ENCODE measurements at regions not wholly inside any gene's neighbourhood (a gene's known extent, or its start where the extent isn't known, plus 50 kb on each side); places are given as distances from the start of the nearest gene placed in this dataset.
"Not testable (repeated sequence)": the region's sequence is repeated elsewhere in the genome, so short reads cannot be mapped to it uniquely, and the experiment has no call there.

- Histone ChIP-seq H3K36me3 (no peaks in the 10 kb centered on the region), H3K27ac (no peak overlapping the region), H3K4me3 (no peak overlapping the region), H3K27me3 (no peaks in the 10 kb centered on the region), H3K9me3 (no peaks in the 10 kb centered on the region), H3K4me1 (no peaks in the 10 kb centered on the region)
- no peak for TF ChIP-seq CTCF (IDR thresholded peaks at IDR 0.05)
- TF ChIP-seq POLR2A (IDR thresholded peaks at IDR 0.05), result no peak
- intact Hi-C loops (cut with DNase I), result no loop called here
- 46% methylated on average over 3 of the region's 3 CpGs for WGBS, 2 donors
- DNase-seq, result no peak
Measured at GRCh38 chr5:36796155-36796554, 80.4 kb upstream of the NIPBL start.

- no peaks in the 10 kb centered on the region for H3K4me1 ChIP-seq
- DNase-seq, result no peak
- intact Hi-C loops (cut with DNase I), result no loop called here
- no peak overlapping the region for H3K27ac ChIP-seq
- no peak overlapping the region for H3K4me3 ChIP-seq
- H3K27me3 ChIP-seq, result no peaks in the 10 kb centered on the region
- TF ChIP-seq POLR2A (IDR thresholded peaks at IDR 0.05), result no peak
- TF ChIP-seq CTCF (IDR thresholded peaks at IDR 0.05), result no peak
- H3K9me3 ChIP-seq, result no peaks in the 10 kb centered on the region
- no peaks in the 10 kb centered on the region for H3K36me3 ChIP-seq
Measured at GRCh38 chr5:36801523-36801922, 75.0 kb upstream of the NIPBL start.

GRCh38 chr5:36802187-36802586, 74.4 kb upstream of the NIPBL start:
- Histone ChIP-seq H3K36me3 (no peaks in the 10 kb centered on the region), H3K4me3 (no peak overlapping the region), H3K27ac (no peak overlapping the region), H3K9me3 (no peaks in the 10 kb centered on the region), H3K4me1 (no peaks in the 10 kb centered on the region), H3K27me3 (no peaks in the 10 kb centered on the region)
- no peak for TF ChIP-seq POLR2A (IDR thresholded peaks at IDR 0.05)
- no peak for TF ChIP-seq CTCF (IDR thresholded peaks at IDR 0.05)
- DNase-seq, result no peak
- 83 to 84% methylated on average over 4 to 5 of the region's 5 CpGs for WGBS, 2 donors
- intact Hi-C loops (cut with DNase I), result no loop called here

- H3K36me3 ChIP-seq; H3K9me3 ChIP-seq; H3K27ac ChIP-seq; intact Hi-C loops (cut with DNase I); DNase-seq; H3K27me3 ChIP-seq; H3K4me1 ChIP-seq; H3K4me3 ChIP-seq: not testable (repeated sequence)
- WGBS, 2 donors, result 74 to 95% methylated on average over 3 to 4 of the region's 4 CpGs
Measured at GRCh38 chr5:36813249-36813648, 63.3 kb upstream of the NIPBL start.

- no peak for TF ChIP-seq CTCF (IDR thresholded peaks at IDR 0.05)
- TF ChIP-seq POLR2A (IDR thresholded peaks at IDR 0.05), result no peak
- Histone ChIP-seq H3K4me3 (no peak overlapping the region), H3K27ac (no peak overlapping the region), H3K36me3 (no peaks in the 10 kb centered on the region), H3K4me1 (no peaks in the 10 kb centered on the region), H3K27me3 (no peaks in the 10 kb centered on the region), H3K9me3 (no peaks in the 10 kb centered on the region)
- no peak for DNase-seq
- 64 to 70% methylated on average over 2 of the region's 2 CpGs for WGBS, 2 donors
- intact Hi-C loops (cut with DNase I), result no loop called here
Measured at GRCh38 chr5:36815871-36816270, 60.7 kb upstream of the NIPBL start.

- Histone ChIP-seq H3K36me3 (no peaks in the 10 kb centered on the region), H3K4me1 (no peaks in the 10 kb centered on the region), H3K9me3 (no peaks in the 10 kb centered on the region), H3K27me3 (no peaks in the 10 kb centered on the region), H3K4me3 (no peak overlapping the region), H3K27ac (no peak overlapping the region)
- no peak for DNase-seq
- TF ChIP-seq POLR2A (IDR thresholded peaks at IDR 0.05) (no peak), CTCF (IDR thresholded peaks at IDR 0.05) (no peak)
- intact Hi-C loops (cut with DNase I), result no loop called here
- WGBS, 2 donors, result 71 to 84% methylated on average over 6 of the region's 6 CpGs
Measured at GRCh38 chr5:36820900-36821299, 55.7 kb upstream of the NIPBL start.

All from esophagus squamous epithelium (tissue), 5 donors.